Stomach (tissue), 4 donors: ENCODE measurements at regions not wholly inside any gene's neighbourhood (a gene's known extent, or its start where the extent isn't known, plus 50 kb on each side); places are given as distances from the start of the nearest gene placed in this dataset.

Experiments used
- CTCF ChIP-seq, 7 experiments: fragments of 450-650 bp in 4 of 7; fragments of 200-600 bp in 3 of 7; sonication (generic) in 3 of 7; IDR thresholded peaks; one replicate each; pipeline ENCODE4 v1.5.1; 2016 to 2019; ENCODE audit warnings: antibody characterized with exemption in 7 of 7, control low read depth in 2 of 7, mild to moderate bottlenecking in 1 of 7
- EP300 ChIP-seq: sonication (generic); formaldehyde crosslinking; IDR thresholded peaks from one replicate; pipeline ENCODE4 v1.6.1; 2017; ENCODE audit warnings: antibody characterized with exemption
- POLR2A ChIP-seq, 4 donors: fragments of 450-650 bp; IDR thresholded peaks; one replicate each; pipeline ENCODE4 v1.6.1; 2016; ENCODE audit warnings: antibody characterized with exemption in 4 of 4, control low read depth in 2 of 4, mild to moderate bottlenecking in 1 of 4, moderate library complexity in 1 of 4
- POLR2AphosphoS5 ChIP-seq, 3 donors: sonication (generic); formaldehyde crosslinking; IDR thresholded peaks; one replicate each; pipeline ENCODE4 v1.6.1; 2016; ENCODE audit warnings: antibody characterized with exemption in 3 of 3

DNA sequence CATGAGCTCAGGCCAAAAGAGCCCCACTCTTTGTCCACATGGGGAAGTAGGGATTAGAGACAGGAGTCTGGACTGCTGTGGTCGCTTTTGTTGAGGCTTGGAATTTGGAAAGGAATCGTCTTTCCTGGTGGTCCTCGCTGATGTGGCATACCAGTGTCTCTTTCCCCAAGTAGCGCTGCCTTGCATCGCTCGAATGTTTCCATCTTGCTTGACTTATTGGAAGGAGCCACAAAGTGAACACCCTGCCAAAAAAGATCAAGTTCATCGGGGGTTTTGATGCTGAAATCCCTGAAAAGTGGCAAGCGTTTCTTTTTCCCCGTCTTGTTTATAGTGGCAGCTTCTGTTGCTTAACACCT lies 161.3 kb downstream of the MACROH2A1 start:
- TF ChIP-seq CTCF (IDR thresholded peaks at IDR 0.05), result no peak
- no peak for TF ChIP-seq EP300
- TF ChIP-seq POLR2AphosphoS5 (IDR thresholded peaks at IDR 0.05), result no peak
- no peak for TF ChIP-seq POLR2A (IDR thresholded peaks at IDR 0.05)
